HG02885 (cell line): ENCODE measurements at regions not wholly inside any gene's neighbourhood (a gene's known extent, or its start where the extent isn't known, plus 50 kb on each side); places are given as distances from the start of the nearest gene placed in this dataset.

Source experiments
- ATAC-seq: cut with Tn5 transposase; IDR thresholded peaks from one replicate; pipeline ENCODE4 v1.9.1; 2021; ENCODE audit warnings: mild to moderate bottlenecking; ENCODE audit not compliant: unreplicated experiment, poor library complexity

- ATAC-seq, result no peak
Observed at GRCh38 chr6:159118924-159119323, 50.3 kb upstream of the FNDC1 start.

- no peak for ATAC-seq
Observed at GRCh38 chr6:159117563-159117962, 51.6 kb upstream of the FNDC1 start.

DNA sequence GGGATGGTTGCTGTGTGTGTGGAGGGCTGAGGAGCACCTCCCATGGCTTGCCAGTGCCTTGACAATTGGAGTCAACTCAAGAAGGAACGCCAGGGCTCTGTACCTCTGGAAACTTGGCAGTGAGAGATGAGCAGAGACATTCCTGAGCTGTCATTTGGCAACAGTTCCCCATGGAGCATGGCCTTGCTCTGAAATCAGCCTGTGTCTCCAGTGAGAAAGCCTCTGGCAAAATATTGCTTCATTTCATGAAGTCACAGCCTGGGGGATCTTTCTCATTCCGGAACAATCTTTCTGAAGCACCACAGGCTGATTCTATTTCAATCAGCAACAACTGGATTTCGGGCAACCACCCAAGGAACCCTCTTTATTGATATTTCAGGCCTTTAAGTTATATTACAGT, 52.2 kb upstream of the FNDC1 start:
- no peak for ATAC-seq

DNA sequence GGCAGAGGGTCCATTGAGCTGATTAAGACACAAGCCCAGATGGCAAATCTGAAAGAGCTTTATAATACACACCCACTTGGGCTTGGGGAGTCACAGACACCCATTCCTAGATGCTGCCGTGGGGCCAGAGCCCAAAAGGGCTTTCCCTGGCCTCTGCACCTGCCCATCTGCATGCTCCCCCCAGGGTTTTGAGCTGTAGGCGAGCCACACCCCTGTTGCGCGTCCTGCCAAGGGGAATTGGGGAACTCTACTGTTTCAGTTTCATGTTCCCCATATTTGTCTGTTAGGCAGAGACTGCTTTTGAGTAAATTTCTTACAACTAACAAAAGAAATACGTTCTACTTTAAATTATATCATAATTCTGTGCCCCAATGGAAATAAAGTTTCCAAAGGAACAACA, 52.9 kb upstream of the FNDC1 start:
- ATAC-seq, result peak; percentile 85

GRCh38 chr6:159114569-159114968, 54.6 kb upstream of the FNDC1 start:
- ATAC-seq, result no peak

- no peak for ATAC-seq
Observed at GRCh38 chr6:159113223-159113622, 56.0 kb upstream of the FNDC1 start.

DNA sequence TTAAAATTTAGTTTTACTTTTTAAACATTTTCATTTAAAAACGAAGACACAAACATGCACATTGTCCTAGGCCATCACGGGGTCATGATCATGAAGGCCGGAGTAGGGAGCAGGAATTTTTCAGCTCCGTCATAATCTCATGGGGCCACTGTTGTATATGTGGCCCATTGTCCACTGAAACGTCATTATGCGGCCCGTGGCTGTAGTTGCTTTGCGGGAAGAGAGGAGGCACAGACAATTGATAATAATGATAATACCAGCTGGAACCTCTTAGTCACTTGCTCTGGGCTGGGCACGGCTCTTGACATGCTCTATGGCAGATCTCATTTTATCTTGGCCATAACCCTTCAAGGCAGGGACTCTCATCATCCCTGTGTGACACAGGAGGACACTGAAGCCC, 56.5 kb upstream of the FNDC1 start:
- no peak for ATAC-seq

GRCh38 chr6:159110748-159111147, 58.5 kb upstream of the FNDC1 start:
- ATAC-seq, result no peak

- no peak for ATAC-seq
Observed at GRCh38 chr6:159110013-159110412, 59.2 kb upstream of the FNDC1 start.

DNA sequence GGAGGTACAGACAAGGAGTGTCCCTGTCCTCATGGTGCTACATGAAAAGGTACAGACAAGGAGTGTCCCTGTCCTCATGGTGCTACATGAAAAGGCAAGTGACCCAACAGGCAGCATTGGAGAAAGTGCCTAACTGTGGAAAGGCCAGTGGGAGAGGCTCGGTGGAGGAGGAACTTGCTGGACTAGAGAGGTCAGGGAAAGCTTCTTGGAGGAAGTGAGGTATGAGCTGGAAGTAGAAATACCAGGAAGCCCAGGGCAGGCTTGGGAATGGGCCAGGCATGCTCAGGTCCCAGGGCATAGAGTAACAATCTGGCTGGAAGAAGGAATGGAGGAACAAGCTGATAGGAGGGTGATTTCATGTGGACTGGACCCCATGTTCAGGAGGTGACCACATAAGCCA, 59.8 kb upstream of the FNDC1 start:
- no peak for ATAC-seq

DNA sequence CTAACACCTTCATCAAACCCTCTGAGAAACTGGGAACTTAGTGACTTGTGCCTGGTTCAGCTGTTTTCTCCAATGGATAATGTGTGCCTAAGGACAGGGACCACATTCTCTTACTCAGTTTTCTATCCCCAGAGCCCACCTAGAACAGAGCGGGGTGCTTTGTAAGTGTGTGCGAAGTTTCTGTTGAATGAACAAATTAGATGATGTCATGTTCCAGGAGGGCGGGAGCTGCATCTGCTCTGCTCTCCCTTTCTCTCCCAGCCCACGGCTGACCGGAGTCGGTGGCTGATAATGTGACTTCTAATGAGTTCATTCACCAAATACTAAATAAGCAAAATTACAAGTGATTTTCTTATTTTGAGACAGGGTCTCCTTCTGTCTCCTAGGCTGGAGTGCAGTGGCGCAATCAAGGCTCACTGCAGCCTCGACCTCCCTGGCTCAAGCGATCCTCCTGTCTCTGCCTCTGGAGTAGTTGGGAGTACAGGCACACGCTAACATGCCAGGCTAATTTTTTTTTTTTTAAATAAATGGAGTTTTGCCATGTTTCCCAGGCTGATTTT, 60.7 kb upstream of the FNDC1 start:
- ATAC-seq, result no peak

- ATAC-seq, result no peak
Observed at GRCh38 chr6:159107451-159108260, 61.5 kb upstream of the FNDC1 start.

- peak; percentile 84 for ATAC-seq
Observed at GRCh38 chr6:159106627-159107241, 61.9 kb upstream of the TAGAP start.

GRCh38 chr6:159105716-159106115, 60.9 kb upstream of the TAGAP start:
- ATAC-seq, result no peak

GRCh38 chr6:159104931-159105330, 60.1 kb upstream of the TAGAP start:
- no peak for ATAC-seq

GRCh38 chr6:159104163-159104925, 59.6 kb upstream of the TAGAP start:
- peak; percentile 61 for ATAC-seq

GRCh38 chr6:159103396-159104162, 58.8 kb upstream of the TAGAP start:
- no peak for ATAC-seq

DNA sequence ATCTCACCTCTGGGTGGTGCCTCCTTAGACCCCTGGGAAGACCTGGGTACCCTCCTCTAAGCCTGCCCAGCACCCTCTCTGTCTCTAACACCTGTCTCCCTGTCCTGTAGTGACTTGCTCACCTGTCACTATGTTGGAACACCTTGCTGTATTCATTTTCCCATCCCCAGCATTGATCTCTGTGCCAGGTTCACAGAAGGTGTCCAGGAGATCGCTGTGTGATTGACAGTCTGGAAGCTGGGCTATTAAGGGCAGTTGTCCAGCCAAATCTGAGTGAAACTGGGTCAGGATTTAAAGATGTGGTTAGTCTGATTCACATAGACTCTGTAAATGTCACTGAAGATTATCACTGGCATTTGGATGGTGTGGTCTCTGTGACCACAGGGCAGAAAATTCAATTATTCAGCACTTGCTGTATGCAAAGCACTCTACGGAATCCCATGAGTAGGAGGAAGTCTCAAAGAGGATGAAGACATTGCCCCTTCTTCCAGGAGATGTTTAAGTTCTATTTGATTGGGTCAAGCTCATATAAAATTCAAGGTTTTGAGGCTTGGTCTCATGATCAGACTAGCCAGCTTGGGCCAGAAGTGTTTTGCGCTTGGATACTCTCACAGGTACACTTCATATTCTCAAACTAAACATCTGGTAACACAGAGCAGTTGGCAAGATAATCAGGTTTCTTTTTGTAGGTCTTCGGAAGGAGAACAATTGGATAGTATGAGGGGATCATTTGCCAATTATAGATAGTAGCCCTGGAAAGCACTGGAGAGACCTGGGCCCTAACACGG, 57.8 kb upstream of the TAGAP start:
- no peak for ATAC-seq

DNA sequence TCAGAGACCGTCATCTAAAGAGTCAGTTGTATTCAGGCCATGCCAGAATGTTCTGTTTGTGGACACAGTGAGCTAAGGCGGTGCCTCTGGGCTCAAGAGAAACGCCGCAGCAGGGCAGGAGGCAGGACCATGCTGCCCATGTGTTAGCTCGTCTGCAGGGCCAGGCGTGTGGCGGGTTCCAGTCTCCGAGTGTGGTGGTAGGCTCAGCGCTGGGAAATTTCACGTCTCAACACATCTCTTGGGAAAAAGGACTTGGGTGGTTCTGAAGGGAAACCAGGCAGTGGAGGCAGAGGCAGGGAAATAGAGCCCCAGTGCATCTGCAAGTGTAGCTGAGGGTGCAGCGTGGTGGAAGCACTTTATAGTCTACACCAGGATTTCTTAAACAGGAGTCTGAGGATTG, 56.9 kb upstream of the TAGAP start:
- no peak for ATAC-seq
